GM21786 (cell line): ENCODE measurements at regions not wholly inside any gene's neighbourhood (a gene's known extent, or its start where the extent isn't known, plus 50 kb on each side); places are given as distances from the start of the nearest gene placed in this dataset.
A peak's percentile ranks its signal among the peaks of the same experiment; 100 is the strongest.
"Not testable (repeated sequence)": the region's sequence is repeated elsewhere in the genome, so short reads cannot be mapped to it uniquely, and the experiment has no call there.

Source experiments
- ATAC-seq: cut with Tn5 transposase; IDR thresholded peaks from one replicate; pipeline ENCODE4 v1.9.1; 2021; ENCODE audit not compliant: unreplicated experiment

DNA sequence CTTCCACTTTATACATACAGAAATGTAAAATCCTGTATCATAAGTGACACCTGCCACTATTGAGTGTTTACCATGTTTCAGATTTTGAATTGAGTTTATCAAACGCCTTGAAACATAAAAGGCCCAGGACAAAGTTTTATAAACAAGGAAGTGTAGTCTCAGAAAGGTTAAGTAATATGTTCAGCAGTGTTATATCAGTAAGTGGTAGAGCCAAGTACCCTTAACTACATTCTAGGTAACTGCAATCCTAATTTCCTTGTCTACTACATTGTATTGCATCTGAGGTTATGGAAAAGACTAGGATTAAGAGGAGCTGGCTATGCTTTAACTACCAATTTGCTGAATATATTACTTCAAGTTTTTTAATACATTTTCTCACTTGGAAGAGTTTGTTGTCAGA is 641.6 kb downstream of the LRRC70 start:
- no peak for ATAC-seq

DNA sequence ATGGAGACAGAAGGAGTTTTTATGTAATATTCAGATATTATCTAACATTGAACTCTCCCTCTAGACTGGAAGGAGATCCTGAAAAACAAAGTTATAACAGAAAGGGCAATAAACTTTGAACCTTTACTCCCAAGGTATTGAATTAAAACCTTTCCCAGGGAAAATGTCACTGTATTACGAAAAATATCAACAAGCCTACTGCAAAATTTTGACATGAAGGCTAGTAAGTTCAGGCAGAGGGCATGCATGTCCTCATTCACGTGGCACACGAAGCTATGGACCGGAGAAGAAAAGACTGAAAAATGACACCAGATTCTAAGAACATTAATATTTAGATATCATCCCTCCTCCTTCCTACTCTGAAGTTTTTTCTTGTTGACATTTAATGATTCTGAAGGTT is 638.8 kb downstream of the LRRC70 start:
- ATAC-seq, result no peak

DNA sequence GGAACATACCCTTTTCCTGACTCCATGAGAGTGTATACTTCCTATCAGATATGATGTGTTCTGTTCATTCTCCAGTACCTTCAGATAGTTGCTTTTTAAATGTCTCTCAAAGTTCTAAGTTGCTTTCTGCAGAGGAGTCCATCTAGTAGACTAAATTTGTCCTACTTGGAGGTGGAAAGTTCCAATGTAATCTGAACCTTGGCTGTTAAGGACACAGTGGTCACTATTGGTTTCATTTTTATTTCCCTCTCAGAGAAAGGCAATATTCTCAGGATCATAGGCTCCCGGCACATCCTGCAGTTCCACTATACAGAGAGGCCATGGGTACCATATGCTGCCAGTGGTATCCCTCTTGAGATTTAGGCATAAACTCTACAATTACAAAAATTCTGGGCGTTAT is 634.6 kb downstream of the LRRC70 start:
- ATAC-seq, result no peak

DNA sequence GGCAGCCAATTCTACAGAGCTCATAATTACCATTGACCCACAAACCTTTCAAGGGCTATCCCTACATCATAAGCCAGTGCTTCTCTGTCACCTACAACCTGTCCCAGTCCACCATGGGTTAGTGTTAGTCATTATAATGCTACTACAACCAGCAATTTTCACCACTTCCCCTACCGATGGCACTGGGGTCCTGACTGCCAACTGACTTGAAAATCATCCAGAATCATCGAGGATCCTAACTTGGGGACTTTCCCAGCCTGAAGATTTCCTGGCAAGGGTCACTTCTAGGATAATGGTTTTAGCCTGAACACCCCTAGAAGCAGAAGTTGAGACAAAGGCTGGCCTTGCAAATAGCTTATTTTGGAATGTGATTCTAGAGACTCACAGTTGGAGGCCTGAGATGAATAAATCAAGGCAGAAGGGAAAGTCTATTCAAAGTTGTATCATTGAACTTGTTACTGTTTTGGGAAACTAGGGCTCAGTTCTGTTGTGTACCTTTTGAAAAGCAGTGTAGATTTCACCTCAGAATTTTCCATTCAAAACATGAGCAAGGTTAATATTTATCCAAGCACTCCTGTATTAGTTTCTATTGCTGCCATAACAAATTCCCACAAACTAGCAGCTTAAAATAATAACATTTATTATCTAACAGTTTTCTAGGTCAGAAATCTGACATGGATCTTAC is 633.0 kb downstream of the LRRC70 start:
- no peak for ATAC-seq

DNA sequence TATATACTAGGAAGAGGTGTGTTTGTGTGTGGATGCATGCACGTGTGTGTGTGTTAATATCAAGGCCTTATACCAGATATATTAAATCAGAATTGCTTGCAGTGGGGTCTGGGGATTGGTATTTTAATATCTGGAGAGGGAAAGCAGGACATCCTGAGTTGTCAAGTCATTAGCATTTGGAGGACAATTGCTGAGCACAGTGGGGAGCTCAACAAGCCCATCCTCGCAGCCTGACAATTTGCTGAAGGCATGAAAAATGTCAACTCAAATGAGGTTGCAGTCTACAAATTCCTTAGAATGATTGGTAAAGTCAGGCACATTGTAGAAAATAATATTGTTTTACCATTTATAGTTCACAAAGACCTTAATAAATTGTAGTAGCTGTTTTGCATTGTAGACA is 627.4 kb downstream of the LRRC70 start:
- no peak for ATAC-seq

DNA sequence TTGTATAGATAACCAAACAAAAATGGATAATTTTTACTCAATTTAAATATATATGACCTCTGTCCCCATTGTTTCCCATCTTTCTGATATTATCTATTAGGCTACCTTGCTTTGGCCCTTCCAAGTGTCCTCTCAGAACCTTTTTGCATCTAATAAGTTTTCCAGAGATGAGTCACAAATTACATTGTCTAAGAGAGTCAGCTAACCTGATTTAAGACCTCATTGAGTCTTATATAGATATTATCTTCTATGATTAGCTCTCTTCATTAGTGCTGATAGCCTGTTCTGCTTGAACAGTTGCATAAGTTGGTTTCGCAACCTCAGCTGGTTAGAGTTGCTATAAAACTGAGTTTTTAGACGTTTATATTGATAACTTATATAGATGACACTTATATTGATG is 623.1 kb downstream of the LRRC70 start:
- ATAC-seq, result no peak

DNA sequence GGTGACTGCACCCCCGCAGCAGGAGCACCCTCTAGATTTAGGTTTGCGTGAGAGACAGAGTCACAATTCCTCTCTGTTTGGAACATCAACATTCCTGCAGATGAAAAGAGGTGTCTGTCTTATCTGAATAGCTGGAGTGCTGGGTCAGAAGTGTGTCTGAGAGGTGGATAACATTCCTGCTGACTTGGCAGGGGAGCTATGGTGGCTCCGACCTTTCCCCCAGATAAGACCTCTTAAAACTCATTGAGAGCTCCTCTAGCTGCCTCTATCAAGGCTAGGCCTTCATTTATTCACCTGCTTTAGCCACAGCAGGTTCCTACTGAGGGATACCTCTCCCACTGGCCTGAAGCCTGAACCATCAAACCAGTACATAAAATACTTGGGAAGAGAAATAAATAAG is 615.5 kb downstream of the LRRC70 start:
- no peak for ATAC-seq

DNA sequence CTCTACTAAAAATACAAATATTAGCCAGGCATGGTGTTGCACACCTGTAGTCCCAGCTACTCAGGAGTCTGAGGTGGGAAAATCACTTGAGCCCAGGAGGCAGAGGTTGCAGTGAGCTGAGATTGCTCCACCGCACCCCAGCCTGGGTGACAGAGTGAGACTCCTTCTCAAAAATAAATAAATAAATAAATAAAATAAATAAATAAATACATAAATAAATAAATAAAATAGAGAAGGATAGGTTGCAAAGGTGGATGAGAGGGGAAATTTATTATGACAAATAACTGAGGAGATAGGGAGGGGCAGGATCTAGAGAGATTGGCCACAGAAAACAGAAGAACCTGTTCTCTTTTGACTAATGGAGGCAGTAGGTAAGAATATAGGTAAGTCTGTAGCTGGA is 601.6 kb downstream of the LRRC70 start:
- ATAC-seq, result not testable (repeated sequence)

DNA sequence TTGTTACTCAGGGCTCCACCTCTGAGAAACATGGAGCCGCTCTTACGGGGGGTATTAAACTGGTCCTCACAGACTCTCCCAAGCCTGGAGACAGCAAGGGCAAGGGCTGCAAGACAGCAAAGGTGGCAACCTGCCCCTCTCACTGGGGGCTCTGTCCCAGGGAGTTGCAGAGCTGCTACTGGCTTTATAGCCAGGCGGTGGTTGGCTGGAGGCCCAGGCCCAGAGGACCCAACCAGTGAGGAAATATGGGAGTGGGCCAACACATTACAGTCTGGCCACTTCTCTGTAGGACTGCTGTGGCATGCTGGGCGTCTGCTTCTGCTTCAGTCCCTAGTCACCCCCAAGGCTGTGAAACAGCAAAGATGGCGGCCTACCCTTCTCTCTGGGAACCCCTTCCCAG is 597.2 kb downstream of the LRRC70 start:
- ATAC-seq, result no peak

DNA sequence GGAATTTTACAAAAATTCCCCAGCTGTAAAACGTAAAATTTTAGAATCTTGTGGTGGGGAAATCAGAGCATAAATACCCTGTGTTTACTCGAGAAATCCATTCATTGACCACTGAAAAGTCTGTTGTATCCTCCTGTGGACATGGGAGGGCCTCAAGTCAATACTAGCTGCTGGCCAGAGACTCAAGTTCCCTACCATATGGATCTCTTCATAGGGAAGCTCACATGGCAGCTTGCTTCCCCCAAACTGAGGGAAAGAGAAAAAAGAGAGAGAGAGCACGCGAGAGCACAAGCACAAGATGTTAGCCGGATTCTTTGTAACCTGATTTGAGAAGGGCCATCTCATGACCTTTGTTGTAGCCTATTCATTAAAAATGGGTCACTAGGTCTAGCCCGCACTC is 591.9 kb downstream of the LRRC70 start:
- no peak for ATAC-seq

DNA sequence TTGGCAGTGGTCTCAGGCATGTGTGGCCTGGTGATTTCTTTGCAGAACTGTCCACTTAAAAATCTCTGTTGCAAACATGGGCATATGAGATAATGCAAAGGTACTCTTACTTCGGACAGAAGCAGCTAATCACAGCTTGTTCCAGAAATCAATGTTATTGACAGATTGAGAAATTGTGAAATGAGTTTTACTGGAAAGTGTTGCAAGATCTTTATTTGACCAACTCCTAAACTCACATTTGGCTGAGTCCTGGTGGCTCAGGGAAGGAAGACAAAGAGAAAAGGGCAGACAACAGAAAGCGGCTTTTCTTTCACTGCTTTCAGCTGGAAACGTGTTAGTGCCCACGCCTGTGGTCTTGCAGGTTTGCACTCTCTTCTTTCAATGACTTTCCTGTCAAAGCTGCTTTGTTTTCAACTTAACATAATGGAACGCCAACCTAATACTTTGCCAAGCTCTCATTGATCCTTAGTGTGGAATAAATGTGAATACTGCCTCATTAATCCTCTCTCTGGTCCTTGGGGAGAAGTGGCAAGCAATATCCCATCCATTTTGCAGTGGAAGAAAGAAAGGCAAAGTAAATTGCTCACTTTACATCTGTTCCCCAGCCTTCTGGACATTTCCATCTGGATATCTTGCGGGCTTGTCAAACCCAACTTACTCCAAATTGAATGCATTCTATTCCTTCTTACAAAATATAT is 586.4 kb downstream of the LRRC70 start:
- no peak for ATAC-seq

DNA sequence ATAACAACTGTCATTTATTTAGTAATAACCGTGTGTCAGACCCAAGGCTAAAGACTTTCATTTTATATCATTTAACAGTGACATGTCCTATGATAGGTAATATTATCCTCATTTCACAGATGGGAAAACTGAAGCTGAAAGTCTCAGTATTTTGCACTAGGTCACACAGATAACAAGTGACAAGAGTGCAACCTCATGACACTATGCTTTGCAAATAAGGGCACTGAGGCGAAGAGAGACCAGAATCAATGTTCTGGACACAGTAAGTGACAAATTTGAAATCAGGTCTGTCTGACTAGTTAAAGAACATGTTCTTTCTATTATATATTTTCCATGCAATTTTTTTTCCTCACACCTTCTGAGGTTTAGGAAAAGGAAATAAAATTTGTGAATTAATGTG is 585.7 kb downstream of the LRRC70 start:
- no peak for ATAC-seq

DNA sequence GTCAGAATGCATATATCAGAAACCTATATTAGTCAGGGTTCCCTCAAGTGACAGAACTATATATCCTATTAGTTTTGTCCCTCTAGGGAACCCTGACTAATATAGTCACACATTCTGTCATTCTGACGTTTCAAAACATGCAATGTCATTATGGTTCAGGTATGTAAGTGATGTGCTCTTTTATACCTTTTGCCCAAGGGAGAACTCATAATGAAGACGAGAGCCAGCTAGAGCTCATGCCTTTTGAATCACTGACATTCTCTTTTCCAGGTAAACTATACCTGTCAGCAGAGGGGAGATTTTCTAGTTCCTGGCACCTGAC is 576.7 kb downstream of the LRRC70 start:
- no peak for ATAC-seq

DNA sequence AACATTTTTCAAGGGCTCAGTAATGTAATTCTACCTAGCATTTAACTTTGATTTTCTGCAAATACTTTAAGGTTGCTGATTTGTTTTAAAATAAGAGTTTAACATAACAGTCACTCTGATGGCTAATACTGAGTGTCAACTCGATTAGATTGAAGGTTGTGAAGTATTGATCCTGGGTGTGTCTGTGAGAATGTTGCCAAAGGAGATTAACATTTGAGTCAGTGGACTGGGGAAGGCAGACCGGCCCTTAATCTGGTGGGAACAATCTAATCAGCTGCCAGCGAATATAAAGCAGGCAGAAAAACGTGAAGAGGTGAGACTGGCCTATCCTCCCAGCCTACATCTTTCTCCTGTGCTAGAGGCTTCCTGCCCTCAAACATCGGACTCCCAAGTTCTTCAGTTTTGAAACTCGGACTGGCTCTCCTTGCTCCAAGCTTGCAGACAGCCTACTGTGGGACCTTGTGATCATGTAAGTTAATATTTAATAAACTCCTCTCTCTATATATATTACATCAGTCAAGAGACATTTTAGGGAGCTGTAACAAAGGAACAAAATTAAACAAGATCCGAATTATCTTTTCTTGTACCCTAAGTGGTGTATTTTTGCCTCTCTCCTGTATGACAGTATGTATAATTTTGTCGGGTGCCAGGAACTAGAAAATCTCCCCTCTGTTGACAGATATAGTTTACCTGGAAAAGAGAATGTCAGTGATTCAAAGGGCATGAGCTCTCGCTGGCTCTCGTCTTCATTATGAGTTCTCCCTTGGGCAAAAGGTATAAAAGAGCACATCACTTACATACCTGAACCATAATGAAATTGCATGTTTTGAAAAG is 576.1 kb downstream of the LRRC70 start:
- no peak for ATAC-seq

DNA sequence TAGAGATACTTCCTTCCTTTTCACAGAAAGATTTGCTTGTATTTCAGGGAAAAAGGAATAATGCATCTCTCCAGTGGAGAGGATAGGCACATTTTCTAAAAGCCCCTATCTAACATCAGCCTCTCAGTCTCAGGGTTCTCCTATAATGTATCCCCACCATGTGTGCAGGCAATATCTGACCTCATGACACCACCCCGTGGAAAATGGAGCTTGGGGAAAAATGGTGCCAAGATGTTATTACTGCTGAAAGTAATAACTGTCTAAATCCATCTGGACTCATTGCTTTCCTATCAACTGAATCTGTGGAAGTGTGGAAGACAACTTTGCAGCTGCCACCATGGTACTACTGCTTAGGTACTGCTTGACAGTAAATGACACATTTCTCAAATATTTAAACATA is 574.3 kb downstream of the LRRC70 start:
- ATAC-seq, result no peak

DNA sequence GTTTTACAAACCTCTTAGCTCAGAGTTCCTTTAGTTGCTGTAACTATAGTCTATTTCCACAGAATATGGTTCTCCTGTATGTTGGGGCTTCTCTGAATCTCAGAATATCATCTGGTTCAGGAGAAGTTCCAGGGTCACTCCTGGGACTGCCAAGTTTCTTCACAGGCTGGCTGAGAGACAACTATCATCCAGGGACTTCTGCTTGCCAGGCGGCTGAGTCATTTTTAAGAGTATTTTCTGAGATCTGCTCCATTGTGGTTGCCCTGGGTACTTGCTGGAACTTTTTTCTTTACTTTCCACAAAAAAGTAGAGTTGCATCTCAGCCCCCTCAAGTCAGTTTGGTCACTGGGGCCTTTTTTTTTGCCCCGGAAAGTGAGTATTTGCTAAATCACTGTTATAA is 566.5 kb downstream of the LRRC70 start:
- no peak for ATAC-seq

DNA sequence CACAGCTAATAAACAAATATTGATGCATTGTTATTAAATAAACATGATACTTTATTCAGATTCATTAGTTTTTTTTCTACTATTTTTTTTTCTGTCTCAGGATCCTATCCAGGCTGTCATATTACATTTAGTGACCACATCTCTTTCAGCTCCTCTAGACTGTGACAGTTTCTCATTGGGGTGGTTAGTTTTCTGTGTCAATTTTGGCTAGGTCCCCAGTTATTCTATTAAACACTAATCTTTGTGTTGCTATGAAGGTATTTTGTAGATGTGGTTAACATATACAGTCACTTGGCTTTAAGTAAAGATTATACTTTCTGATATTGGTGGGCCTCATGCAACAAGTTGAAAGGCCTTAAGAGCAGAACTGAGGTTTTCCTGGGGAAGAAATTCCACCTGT is 563.0 kb downstream of the LRRC70 start:
- ATAC-seq, result no peak

DNA sequence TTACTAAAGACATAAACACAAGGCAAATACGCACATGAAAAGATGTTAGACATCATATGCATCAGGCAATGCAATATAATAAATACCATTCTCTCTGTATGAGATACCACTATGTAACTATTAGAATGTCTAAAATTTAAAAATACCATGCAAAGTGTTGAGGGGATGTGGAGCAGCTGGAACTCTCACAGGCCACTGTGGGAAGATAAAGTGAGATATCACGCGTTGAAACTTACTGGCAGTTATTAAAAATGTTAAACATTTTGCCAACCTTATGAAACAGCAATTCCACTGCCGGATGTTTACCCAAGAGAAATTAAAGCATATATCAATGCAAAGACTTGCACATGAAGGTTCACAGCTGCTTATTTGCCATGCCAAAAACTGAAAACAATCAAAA is 556.7 kb downstream of the LRRC70 start:
- no peak for ATAC-seq

DNA sequence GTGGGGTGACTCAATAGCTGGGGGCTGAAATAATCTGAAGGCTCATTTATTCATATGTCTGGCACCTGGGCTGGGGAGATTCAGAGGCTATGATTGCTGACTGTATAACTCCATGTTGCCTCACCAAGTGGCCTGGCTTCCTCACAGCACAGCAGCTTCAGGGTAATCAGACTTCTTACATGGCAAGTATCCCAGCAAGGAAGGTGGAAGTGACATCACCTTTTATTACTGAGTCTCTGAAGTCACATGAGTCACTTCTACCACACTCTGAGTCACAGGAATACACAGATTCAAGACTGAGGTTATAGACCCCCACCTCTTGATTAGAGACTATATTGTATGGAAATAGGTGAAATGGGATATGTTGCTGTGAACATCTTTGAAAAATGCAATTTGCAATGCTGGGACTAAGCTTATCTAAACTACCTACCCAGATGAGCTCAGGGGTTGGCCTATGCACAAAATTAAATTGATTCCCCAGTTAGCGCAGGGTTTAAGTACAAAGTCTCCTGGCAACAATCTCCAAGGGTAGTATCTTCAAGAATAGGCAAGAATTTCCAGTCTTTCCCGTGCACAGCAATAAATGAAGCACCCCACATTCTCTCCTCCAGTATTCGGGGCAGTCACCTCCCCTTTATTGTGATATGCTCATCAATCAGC is 553.1 kb downstream of the LRRC70 start:
- no peak for ATAC-seq

DNA sequence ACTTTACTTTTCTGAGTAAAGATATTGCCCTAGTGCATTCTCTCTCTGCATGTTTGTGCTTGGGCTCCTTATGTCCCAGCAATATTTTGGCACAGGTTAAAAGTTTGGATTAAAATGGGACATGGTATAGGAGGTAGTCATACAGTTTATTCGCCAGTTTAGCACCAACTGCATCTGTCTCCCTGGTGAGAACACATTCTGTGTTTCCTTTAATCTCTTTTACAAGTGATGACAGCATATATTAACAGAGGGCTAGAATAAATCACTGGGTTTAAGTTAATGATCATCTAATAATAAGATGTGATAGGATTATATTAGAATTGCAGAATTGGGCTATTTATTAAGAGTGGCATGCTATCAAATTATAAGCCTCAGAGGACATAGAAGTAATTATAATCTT is 550.1 kb downstream of the LRRC70 start:
- ATAC-seq, result no peak

DNA sequence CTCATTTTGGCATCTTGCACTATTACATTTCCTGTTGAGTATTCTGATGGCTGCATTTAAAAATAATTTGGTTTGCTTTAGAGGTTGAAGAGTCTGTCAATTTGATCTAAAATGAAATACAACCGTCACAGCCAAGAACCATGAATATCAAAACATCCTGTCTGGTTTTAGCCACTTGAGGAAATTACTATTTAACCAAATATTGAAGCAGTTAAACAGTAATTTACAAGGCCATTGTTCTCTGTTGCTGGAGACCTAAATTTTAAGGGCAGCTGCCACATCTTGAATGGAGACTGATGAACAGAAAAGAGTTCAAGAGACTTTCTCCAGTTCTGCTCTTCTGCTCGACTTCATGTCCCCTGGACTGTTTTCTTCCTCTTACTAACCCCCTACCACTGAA is 549.4 kb downstream of the LRRC70 start:
- peak; percentile 37 for ATAC-seq

DNA sequence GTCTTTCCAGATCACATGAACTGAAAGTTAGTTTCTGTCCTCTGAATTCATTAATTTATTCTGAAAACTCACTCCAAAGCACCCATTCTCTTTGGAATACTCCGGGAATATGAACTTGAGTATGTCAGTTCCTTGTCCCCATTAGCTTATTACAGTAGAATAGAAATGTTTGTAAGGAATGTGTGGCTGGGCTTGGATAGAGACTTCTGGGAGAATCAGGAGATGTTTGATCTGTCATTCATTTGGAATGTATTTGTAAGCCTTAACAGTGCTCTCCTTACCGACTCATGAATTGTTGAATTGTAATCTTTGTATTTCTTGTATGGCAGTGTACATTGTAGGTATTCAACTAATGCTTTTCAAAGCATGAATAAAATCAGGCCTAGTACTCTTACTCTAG is 548.4 kb downstream of the LRRC70 start:
- no peak for ATAC-seq
